ENCODE measurements at regions not wholly inside any gene's neighbourhood (a gene's known extent, or its start where the extent isn't known, plus 50 kb on each side); places are given as distances from the start of the nearest gene placed in this dataset.
"Not testable (repeated sequence)": the region's sequence is repeated elsewhere in the genome, so short reads cannot be mapped to it uniquely, and the experiment has no call there.

- H3K27ac ChIP-seq (ENCODE audit: low read depth, low read length); H3K14ac ChIP-seq (ENCODE audit: insufficient read length); H4K8ac ChIP-seq (ENCODE audit: extremely low read depth, insufficient read depth, low read length); FAIRE-seq; H3K79me2 ChIP-seq (ENCODE audit: control insufficient read depth in 1 of 2, insufficient read depth in 2 of 2, low read length in 2 of 2); H3K23ac ChIP-seq (ENCODE audit: insufficient read length); POLR2A ChIA-PET (ENCODE audit: partially characterized antibody); H2BK120ac ChIP-seq (replicated peaks; ENCODE audit: low read depth, low read length); H3K56ac ChIP-seq (replicated peaks; ENCODE audit: insufficient read length, low read depth, low read length); DNase-seq (ENCODE audit: low read depth in 1 of 2, low spot score in 2 of 2); H3K4ac ChIP-seq (replicated peaks; ENCODE audit: insufficient read length, low read depth, low read length); H4K91ac ChIP-seq (replicated peaks; ENCODE audit: insufficient read length, low read length); H4K5ac ChIP-seq (ENCODE audit: insufficient read length, low read depth, low read length); H2BK20ac ChIP-seq (ENCODE audit: low read length); H4K20me1 ChIP-seq (replicated peaks in 1 of 2; ENCODE audit: control insufficient read depth in 1 of 2, insufficient read depth in 2 of 2, low read length in 2 of 2); H2AFZ ChIP-seq (ENCODE audit: low read length); H3K36me3 ChIP-seq (ENCODE audit: control insufficient read depth in 2 of 4, insufficient read depth in 4 of 4, low read length in 3 of 4); H3K9me3 ChIP-seq (ENCODE audit: insufficient read depth in 2 of 2, low read depth in 1 of 2, low read length in 1 of 2); H3K23me2 ChIP-seq (ENCODE audit: low read depth, low read length); H3K79me1 ChIP-seq (ENCODE audit: low read depth, low read length); H2BK12ac ChIP-seq (ENCODE audit: low read depth, low read length); H2AK5ac ChIP-seq (ENCODE audit: low read depth, low read length); H3K4me2 ChIP-seq (ENCODE audit: insufficient read depth in 1 of 2, low read depth in 2 of 2, low read length in 2 of 2); H3K4me3 ChIP-seq (ENCODE audit: extremely low read depth in 1 of 4, insufficient read depth in 2 of 4, low read depth in 3 of 4, low read length in 4 of 4); H3K27me3 ChIP-seq (replicated peaks in 1 of 4; ENCODE audit: control insufficient read depth in 3 of 4, extremely low read depth in 1 of 4, insufficient read depth in 3 of 4, low read length in 3 of 4); H3K9ac ChIP-seq (replicated peaks in 1 of 4; ENCODE audit: extremely low read depth in 1 of 4, low read depth in 3 of 4, low read length in 3 of 4); H3K18ac ChIP-seq (ENCODE audit: extremely low read depth, low read length); H2BK5ac ChIP-seq (ENCODE audit: low read depth, low read length); H2BK15ac ChIP-seq (ENCODE audit: low read length); H3K4me1 ChIP-seq (replicated peaks in 1 of 4; ENCODE audit: control insufficient read depth in 3 of 4, insufficient read depth in 4 of 4, low read length in 3 of 4): not testable (repeated sequence)
- CTCF ChIA-PET (ENCODE audit: partially characterized antibody), result interaction anchor here (0.9 to 1.0 kb wide), 2 partner anchors 12 to 55 kb away, joined by 3 read pairs; no protein-coding TSS in a partner anchor
- 81% methylated on average over 3 of the region's 3 CpGs; no CpG with 5 or more reads in 1 of the 2 experiments for WGBS, 2 experiments (ENCODE audit: extremely low coverage in 1 of 2, insufficient coverage in 1 of 2, insufficient read length in 1 of 2, insufficient replicate concordance in 2 of 2, low coverage in 1 of 2, low lambda C conversion rate in 2 of 2, missing lambda C conversion rate in 1 of 2)
Measured at GRCh38 chr1:55430720-55431119, 215.6 kb upstream of the USP24 start.

GRCh38 chr1:55430206-55430605 lies 215.0 kb upstream of the USP24 start:
- H3K79me1 ChIP-seq (ENCODE audit: low read depth, low read length); H4K5ac ChIP-seq (ENCODE audit: insufficient read length, low read depth, low read length); H2BK120ac ChIP-seq (replicated peaks; ENCODE audit: low read depth, low read length); H2BK12ac ChIP-seq (ENCODE audit: low read depth, low read length); H3K4me2 ChIP-seq (ENCODE audit: insufficient read depth in 1 of 2, low read depth in 2 of 2, low read length in 2 of 2); H3K79me2 ChIP-seq (ENCODE audit: control insufficient read depth in 1 of 2, insufficient read depth in 2 of 2, low read length in 2 of 2); H2BK15ac ChIP-seq (ENCODE audit: low read length); H3K9ac ChIP-seq (replicated peaks in 1 of 4; ENCODE audit: extremely low read depth in 1 of 4, low read depth in 3 of 4, low read length in 3 of 4); POLR2A ChIA-PET (ENCODE audit: partially characterized antibody); H4K8ac ChIP-seq (ENCODE audit: extremely low read depth, insufficient read depth, low read length); H3K27ac ChIP-seq (ENCODE audit: low read depth, low read length); H4K91ac ChIP-seq (replicated peaks; ENCODE audit: insufficient read length, low read length); DNase-seq (ENCODE audit: low read depth in 1 of 2, low spot score in 2 of 2); H3K18ac ChIP-seq (ENCODE audit: extremely low read depth, low read length); H3K4ac ChIP-seq (replicated peaks; ENCODE audit: insufficient read length, low read depth, low read length); H3K27me3 ChIP-seq (replicated peaks in 1 of 4; ENCODE audit: control insufficient read depth in 3 of 4, extremely low read depth in 1 of 4, insufficient read depth in 3 of 4, low read length in 3 of 4); FAIRE-seq; H3K4me3 ChIP-seq (ENCODE audit: extremely low read depth in 1 of 4, insufficient read depth in 2 of 4, low read depth in 3 of 4, low read length in 4 of 4); H3K23ac ChIP-seq (ENCODE audit: insufficient read length); H3K23me2 ChIP-seq (ENCODE audit: low read depth, low read length); H4K20me1 ChIP-seq (replicated peaks in 1 of 2; ENCODE audit: control insufficient read depth in 1 of 2, insufficient read depth in 2 of 2, low read length in 2 of 2); H3K36me3 ChIP-seq (ENCODE audit: control insufficient read depth in 2 of 4, insufficient read depth in 4 of 4, low read length in 3 of 4); H2BK5ac ChIP-seq (ENCODE audit: low read depth, low read length); H3K14ac ChIP-seq (ENCODE audit: insufficient read length); H2AK5ac ChIP-seq (ENCODE audit: low read depth, low read length); H3K4me1 ChIP-seq (replicated peaks in 1 of 4; ENCODE audit: control insufficient read depth in 3 of 4, insufficient read depth in 4 of 4, low read length in 3 of 4); H2AFZ ChIP-seq (ENCODE audit: low read length); H2BK20ac ChIP-seq (ENCODE audit: low read length); H3K9me3 ChIP-seq (ENCODE audit: insufficient read depth in 2 of 2, low read depth in 1 of 2, low read length in 1 of 2); H3K56ac ChIP-seq (replicated peaks; ENCODE audit: insufficient read length, low read depth, low read length): not testable (repeated sequence)
- CTCF ChIA-PET (ENCODE audit: partially characterized antibody), result interaction anchor here (1.0 kb wide), 1 partner anchor 54 kb away, joined by 3 read pairs; no protein-coding TSS in a partner anchor
- 90% methylated on average over 7 of the region's 8 CpGs; no CpG with 5 or more reads in 1 of the 2 experiments for WGBS, 2 experiments (ENCODE audit: extremely low coverage in 1 of 2, insufficient coverage in 1 of 2, insufficient read length in 1 of 2, insufficient replicate concordance in 2 of 2, low coverage in 1 of 2, low lambda C conversion rate in 2 of 2, missing lambda C conversion rate in 1 of 2)
